ENCODE measurements at regions not wholly inside any gene's neighbourhood (a gene's known extent, or its start where the extent isn't known, plus 50 kb on each side); places are given as distances from the start of the nearest gene placed in this dataset.

- no peaks in the 10 kb centered on the region for H3K4me1 Mint-ChIP-seq
- no peak overlapping the region for H3K4me3 Mint-ChIP-seq
- ATAC-seq = no peak
- H3K27ac Mint-ChIP-seq = no peak overlapping the region
- no peaks in the 10 kb centered on the region for H3K36me3 Mint-ChIP-seq (ENCODE audit: low read depth)
- intact Hi-C loops (cut with DNase I, micrococcal nuclease) = no loop called here
- CTCF ChIA-PET = no interaction called here
- H3K9me3 Mint-ChIP-seq (ENCODE audit: low read depth) = no peaks in the 10 kb centered on the region
- POLR2A ChIA-PET = no interaction called here
- no peak for DNase-seq
- peaks cover 19% of the 10 kb centered on the region for H3K27me3 Mint-ChIP-seq
Observed at GRCh38 chr18:25873833-25874232, 216.6 kb downstream of the SS18 start.

DNA sequence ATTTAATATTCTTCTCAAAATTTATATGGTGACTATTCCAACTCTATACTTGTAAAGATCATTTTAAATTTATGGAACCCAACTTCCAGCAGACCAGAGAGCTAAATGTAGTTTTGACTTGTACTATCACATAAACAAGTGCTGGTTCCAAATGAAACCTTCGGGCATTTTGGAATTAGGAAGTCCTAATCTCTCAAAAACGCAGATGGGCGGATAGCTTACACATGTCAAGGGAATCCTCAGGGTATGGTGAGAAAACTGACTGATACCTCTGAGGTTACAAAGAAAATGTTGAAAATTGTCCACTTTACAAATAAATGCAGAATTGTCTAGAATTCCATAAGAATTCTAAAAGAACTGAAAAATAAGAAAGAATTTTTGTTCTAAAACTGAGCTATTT is 224.1 kb downstream of the SS18 start:
- Mint-ChIP-seq H3K36me3 (ENCODE audit: low read depth) (no peaks in the 10 kb centered on the region), H3K27me3 (peaks cover 19% of the 10 kb centered on the region), H3K27ac (no peak overlapping the region), H3K4me1 (no peaks in the 10 kb centered on the region), H3K4me3 (no peak overlapping the region), H3K9me3 (ENCODE audit: low read depth) (no peaks in the 10 kb centered on the region)
- ChIA-PET POLR2A (no interaction called here), CTCF (interaction anchor here (1.5 kb wide), 1 partner anchor 15 kb away, joined by 3 read pairs; no protein-coding TSS in a partner anchor)
- no peak for ATAC-seq
- DNase-seq = no peak
- intact Hi-C loops (cut with DNase I, micrococcal nuclease) = no loop called here

GRCh38 chr18:25862881-25863600 is 227.4 kb downstream of the SS18 start:
- no peak overlapping the region for H3K4me3 Mint-ChIP-seq
- intact Hi-C loops (cut with DNase I, micrococcal nuclease) = no loop called here
- H3K36me3 Mint-ChIP-seq (ENCODE audit: low read depth) = no peaks in the 10 kb centered on the region
- H3K27me3 Mint-ChIP-seq = peaks cover 11% of the 10 kb centered on the region
- POLR2A ChIA-PET = no interaction called here
- no peaks in the 10 kb centered on the region for H3K4me1 Mint-ChIP-seq
- no peaks in the 10 kb centered on the region for H3K9me3 Mint-ChIP-seq (ENCODE audit: low read depth)
- DNase-seq = no peak
- CTCF ChIA-PET = no interaction called here
- no peak for ATAC-seq
- no peak overlapping the region for H3K27ac Mint-ChIP-seq

DNA sequence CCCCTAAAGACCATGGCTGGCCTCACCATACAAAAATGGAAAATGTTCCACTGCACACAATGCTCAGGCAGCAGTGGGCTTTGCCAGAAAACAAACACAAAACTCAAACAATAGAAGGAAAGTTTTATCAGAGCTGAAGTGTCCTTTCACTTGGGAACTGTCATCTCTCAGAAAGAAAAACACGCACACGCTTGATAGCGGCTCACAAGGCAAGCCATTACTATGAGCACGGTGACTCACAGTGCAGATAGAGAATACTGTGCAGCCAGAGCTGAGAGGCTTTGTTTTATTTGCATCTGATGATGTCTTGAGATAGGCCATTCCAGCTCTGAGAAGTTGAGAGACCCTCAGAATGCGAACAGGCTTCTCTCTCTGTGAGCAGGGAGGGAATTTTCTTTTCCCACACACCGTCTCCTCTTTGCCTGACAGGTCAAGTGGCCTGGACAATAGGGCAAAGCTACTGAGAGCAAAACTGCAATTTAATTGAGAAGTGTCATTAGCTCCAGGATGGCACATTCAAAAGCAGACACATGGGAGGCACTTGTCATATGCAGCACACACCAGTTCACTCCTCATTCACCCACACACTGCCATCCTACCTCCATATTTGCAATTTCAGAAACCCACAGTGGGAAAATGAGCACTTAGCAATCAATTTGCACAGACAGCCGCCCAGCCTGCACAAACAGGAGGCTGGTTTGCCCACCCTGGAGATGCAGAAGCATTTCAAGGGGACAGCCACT is 236.6 kb downstream of the SS18 start:
- H3K27me3 Mint-ChIP-seq = peaks cover 3% of the 10 kb centered on the region
- ChIA-PET CTCF (no interaction called here), POLR2A (no interaction called here)
- no peaks in the 10 kb centered on the region for H3K4me1 Mint-ChIP-seq
- no peak overlapping the region for H3K27ac Mint-ChIP-seq
- H3K9me3 Mint-ChIP-seq (ENCODE audit: low read depth) = no peaks in the 10 kb centered on the region
- no peak for DNase-seq
- H3K4me3 Mint-ChIP-seq = no peak overlapping the region
- intact Hi-C loops (cut with DNase I, micrococcal nuclease) = no loop called here
- no peak for ATAC-seq
- no peaks in the 10 kb centered on the region for H3K36me3 Mint-ChIP-seq (ENCODE audit: low read depth)

- Mint-ChIP-seq H3K4me1 (peaks cover 5% of the 10 kb centered on the region), H3K36me3 (ENCODE audit: low read depth) (no peaks in the 10 kb centered on the region), H3K27ac (no peak overlapping the region), H3K9me3 (ENCODE audit: low read depth) (no peaks in the 10 kb centered on the region), H3K4me3 (no peak overlapping the region), H3K27me3 (peaks cover 5% of the 10 kb centered on the region)
- intact Hi-C loops (cut with DNase I, micrococcal nuclease) = no loop called here
- CTCF ChIA-PET = no interaction called here
- POLR2A ChIA-PET = no interaction called here
- DNase-seq (no peak), ATAC-seq (no peak)
Observed at GRCh38 chr18:25843791-25844190, 246.6 kb downstream of the SS18 start.

DNA sequence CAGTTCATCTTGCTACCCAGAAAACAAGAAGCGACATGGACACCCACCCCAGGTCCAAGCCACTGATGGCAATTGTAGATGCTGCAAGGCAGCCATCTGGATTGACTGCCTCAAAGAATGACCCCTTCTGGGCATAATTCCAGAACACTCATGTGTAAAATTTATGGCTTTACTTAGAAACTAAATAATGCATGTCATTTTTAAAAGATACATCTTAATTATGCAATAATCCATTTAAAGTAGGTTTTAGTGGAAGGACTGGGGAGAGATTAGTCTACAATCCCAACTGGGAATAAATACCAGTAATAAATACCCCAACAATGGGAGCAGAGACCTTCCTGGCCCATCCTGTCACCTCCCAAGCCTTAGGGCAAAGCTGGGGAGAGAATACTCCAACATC is 247.7 kb downstream of the SS18 start:
- Mint-ChIP-seq H3K4me1 (peaks cover 5% of the 10 kb centered on the region), H3K27ac (no peak overlapping the region), H3K36me3 (ENCODE audit: low read depth) (no peaks in the 10 kb centered on the region), H3K27me3 (peaks cover 5% of the 10 kb centered on the region), H3K4me3 (no peak overlapping the region), H3K9me3 (ENCODE audit: low read depth) (no peaks in the 10 kb centered on the region)
- ATAC-seq = no peak
- POLR2A ChIA-PET = no interaction called here
- CTCF ChIA-PET = no interaction called here
- DNase-seq = no peak
- intact Hi-C loops (cut with DNase I, micrococcal nuclease) = no loop called here

DNA sequence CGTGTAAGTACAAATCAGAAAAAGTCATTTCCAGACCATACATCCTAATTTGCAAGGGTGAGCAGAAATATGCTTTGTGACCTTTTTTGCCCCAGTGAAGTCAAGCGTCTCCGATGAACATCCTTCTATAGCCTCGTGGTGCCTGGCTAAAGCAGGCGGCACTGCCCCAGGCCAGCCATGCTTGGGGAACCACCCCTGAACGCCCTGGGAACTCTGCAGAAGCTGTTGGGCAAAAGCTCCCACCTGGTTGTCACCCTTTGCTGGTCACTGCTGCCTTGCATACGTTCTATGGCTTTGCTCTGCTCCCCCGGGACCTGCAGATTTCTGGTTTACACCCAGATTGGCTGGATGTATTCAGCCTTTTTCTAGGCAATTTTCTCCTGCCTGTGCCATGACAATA is 256.4 kb downstream of the SS18 start:
- no peak for ATAC-seq
- Mint-ChIP-seq H3K4me3 (no peak overlapping the region), H3K27ac (no peak overlapping the region), H3K27me3 (peaks cover 4% of the 10 kb centered on the region), H3K9me3 (ENCODE audit: low read depth) (no peaks in the 10 kb centered on the region), H3K4me1 (no peaks in the 10 kb centered on the region), H3K36me3 (ENCODE audit: low read depth) (no peaks in the 10 kb centered on the region)
- ChIA-PET POLR2A (no interaction called here), CTCF (interaction anchor here (0.6 kb wide), 1 partner anchor 141 kb away, joined by 3 read pairs; no protein-coding TSS in a partner anchor)
- intact Hi-C loops (cut with DNase I, micrococcal nuclease) = no loop called here
- DNase-seq = no peak

DNA sequence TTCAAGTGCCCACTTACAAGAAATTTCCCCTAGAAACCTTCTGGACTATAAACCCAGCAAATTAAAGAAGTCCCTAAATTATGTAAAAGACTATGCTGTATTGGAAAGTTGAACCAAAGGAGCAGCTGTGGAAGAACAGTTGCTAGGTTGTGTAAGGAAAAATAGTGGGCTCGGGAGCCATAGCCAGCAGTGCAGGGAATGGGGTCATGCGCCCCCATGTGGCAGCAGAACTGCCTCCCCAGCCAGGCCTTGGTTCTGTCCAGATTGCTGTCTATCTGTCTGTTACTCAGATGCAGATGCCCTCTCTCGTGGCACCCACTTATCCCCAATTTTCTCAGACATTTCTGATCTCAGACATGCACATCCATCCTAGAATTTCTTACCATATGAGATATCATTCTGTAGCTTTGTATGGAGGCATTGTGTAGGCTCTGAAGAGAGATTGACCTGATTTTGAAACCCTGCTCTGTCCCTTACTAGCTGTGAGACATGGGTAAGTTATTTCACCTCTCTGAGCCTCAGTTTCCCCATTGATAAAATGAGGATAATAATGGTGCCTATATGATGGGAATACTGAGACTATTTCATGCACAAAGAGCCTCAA is 258.3 kb downstream of the SS18 start:
- H3K4me1 Mint-ChIP-seq = no peaks in the 10 kb centered on the region
- ChIA-PET POLR2A (no interaction called here), CTCF (interaction anchor here (1.4 kb wide), 1 partner anchor 16 kb away, joined by 5 read pairs; no protein-coding TSS in a partner anchor)
- no peaks in the 10 kb centered on the region for H3K36me3 Mint-ChIP-seq (ENCODE audit: low read depth)
- DNase-seq (peak; percentile 54), ATAC-seq (no peak)
- H3K9me3 Mint-ChIP-seq (ENCODE audit: low read depth) = no peaks in the 10 kb centered on the region
- intact Hi-C loops (cut with DNase I, micrococcal nuclease) = no loop called here
- no peak overlapping the region for H3K4me3 Mint-ChIP-seq
- H3K27me3 Mint-ChIP-seq = peaks cover 6% of the 10 kb centered on the region
- H3K27ac Mint-ChIP-seq = no peak overlapping the region

- no peaks in the 10 kb centered on the region for H3K36me3 Mint-ChIP-seq (ENCODE audit: low read depth)
- POLR2A ChIA-PET = no interaction called here
- H3K4me3 Mint-ChIP-seq = no peak overlapping the region
- no peak overlapping the region for H3K27ac Mint-ChIP-seq
- H3K9me3 Mint-ChIP-seq (ENCODE audit: low read depth) = no peaks in the 10 kb centered on the region
- CTCF ChIA-PET = no interaction called here
- intact Hi-C loops (cut with DNase I, micrococcal nuclease) = no loop called here
- H3K4me1 Mint-ChIP-seq = no peaks in the 10 kb centered on the region
- ATAC-seq (no peak), DNase-seq (no peak)
- peaks cover 6% of the 10 kb centered on the region for H3K27me3 Mint-ChIP-seq
Observed at GRCh38 chr18:25831301-25831701, 259.1 kb downstream of the SS18 start.

- Mint-ChIP-seq H3K9me3 (ENCODE audit: low read depth) (no peaks in the 10 kb centered on the region), H3K36me3 (ENCODE audit: low read depth) (no peaks in the 10 kb centered on the region), H3K27ac (no peak overlapping the region), H3K4me3 (no peak overlapping the region), H3K4me1 (no peaks in the 10 kb centered on the region), H3K27me3 (peaks cover 1% of the 10 kb centered on the region)
- DNase-seq (no peak), ATAC-seq (no peak)
- ChIA-PET CTCF (interaction anchor here (0.6 kb wide), 1 partner anchor 346 kb away, joined by 3 read pairs; no protein-coding TSS in a partner anchor), POLR2A (no interaction called here)
- intact Hi-C loops (cut with DNase I, micrococcal nuclease) = no loop called here
Observed at GRCh38 chr18:25830787-25831186, 259.6 kb downstream of the SS18 start.

DNA sequence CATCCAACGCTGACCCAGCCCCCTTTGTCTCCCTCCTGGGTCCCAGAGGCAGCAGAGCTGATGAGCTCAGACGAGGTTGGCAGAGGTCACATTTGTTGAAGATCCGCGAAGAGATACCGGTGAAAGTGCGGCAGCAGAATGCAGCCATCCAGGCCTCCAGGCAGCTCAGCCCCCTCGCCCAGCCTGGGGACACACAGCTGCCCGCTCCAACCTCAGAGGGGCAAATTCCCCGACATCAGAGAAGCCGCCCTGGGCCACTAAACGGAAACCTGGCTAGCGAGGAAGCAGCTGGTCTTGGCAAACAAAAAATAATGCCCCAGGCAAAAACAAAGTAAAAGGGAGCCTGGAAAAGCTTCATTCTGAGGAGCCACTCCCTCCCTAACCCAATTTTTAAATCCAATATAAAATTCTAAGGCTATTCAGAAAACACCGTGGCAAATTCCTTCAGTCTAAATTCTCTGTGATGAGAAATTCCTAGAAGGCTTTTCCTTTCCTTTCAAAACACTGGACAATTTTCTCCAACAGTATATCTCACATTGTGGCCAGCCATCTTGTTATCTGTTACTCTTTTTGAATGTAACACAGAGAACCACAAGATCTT is 262.4 kb downstream of the SS18 start:
- Mint-ChIP-seq H3K27me3 (peaks cover 1% of the 10 kb centered on the region), H3K9me3 (ENCODE audit: low read depth) (no peaks in the 10 kb centered on the region), H3K4me3 (no peak overlapping the region), H3K27ac (no peak overlapping the region), H3K4me1 (no peaks in the 10 kb centered on the region), H3K36me3 (ENCODE audit: low read depth) (no peaks in the 10 kb centered on the region)
- intact Hi-C loops (cut with DNase I, micrococcal nuclease) = no loop called here
- ATAC-seq (no peak), DNase-seq (no peak)
- CTCF ChIA-PET = interaction anchor here (1.1 kb wide), 1 partner anchor 29 kb away, joined by 3 read pairs; no protein-coding TSS in a partner anchor
- POLR2A ChIA-PET = no interaction called here

DNA sequence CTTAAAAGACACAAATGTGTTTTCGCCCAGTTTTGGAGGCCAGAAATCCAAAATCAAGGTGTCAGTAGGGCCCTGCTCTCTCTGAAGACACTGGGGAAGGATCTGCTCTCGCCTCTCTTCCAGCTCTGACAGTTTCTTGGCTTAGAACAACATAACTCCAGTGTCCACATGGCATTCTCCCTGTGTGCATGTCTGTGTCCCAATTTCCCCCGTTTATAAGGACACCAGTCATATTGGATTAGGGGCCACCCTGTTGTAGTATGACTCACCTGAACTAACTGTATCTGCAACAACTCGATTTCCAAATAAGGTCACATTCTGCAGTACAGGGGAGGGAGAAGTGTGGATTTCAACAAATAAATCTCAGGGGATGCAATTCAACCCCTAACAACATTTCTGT is 263.2 kb downstream of the SS18 start:
- H3K27ac Mint-ChIP-seq = no peak overlapping the region
- DNase-seq = no peak
- ChIA-PET POLR2A (interaction anchor here (0.5 kb wide), 1 partner anchor 1672 kb away, joined by 3 read pairs; no protein-coding TSS in a partner anchor), CTCF (no interaction called here)
- intact Hi-C loops (cut with DNase I, micrococcal nuclease) = no loop called here
- ATAC-seq = no peak
- H3K4me1 Mint-ChIP-seq = no peaks in the 10 kb centered on the region
- no peaks in the 10 kb centered on the region for H3K36me3 Mint-ChIP-seq (ENCODE audit: low read depth)
- H3K9me3 Mint-ChIP-seq (ENCODE audit: low read depth) = no peaks in the 10 kb centered on the region
- H3K27me3 Mint-ChIP-seq = peaks cover 1% of the 10 kb centered on the region
- H3K4me3 Mint-ChIP-seq = no peak overlapping the region

All from activated CD4-positive, alpha-beta T cell treated with anti-CD3 and anti-CD28 coated beads for 36 hours (primary cell).